ENCODE measurements at regions not wholly inside any gene's neighbourhood (a gene's known extent, or its start where the extent isn't known, plus 50 kb on each side); places are given as distances from the start of the nearest gene placed in this dataset.
A peak's percentile ranks its signal among the peaks of the same experiment; 100 is the strongest.

- in situ Hi-C loops (cut with MboI; ENCODE audit: low sequenced_read_pairs, unreplicated experiment) = no loop called here
- TF ChIP-seq, protein P1, sequence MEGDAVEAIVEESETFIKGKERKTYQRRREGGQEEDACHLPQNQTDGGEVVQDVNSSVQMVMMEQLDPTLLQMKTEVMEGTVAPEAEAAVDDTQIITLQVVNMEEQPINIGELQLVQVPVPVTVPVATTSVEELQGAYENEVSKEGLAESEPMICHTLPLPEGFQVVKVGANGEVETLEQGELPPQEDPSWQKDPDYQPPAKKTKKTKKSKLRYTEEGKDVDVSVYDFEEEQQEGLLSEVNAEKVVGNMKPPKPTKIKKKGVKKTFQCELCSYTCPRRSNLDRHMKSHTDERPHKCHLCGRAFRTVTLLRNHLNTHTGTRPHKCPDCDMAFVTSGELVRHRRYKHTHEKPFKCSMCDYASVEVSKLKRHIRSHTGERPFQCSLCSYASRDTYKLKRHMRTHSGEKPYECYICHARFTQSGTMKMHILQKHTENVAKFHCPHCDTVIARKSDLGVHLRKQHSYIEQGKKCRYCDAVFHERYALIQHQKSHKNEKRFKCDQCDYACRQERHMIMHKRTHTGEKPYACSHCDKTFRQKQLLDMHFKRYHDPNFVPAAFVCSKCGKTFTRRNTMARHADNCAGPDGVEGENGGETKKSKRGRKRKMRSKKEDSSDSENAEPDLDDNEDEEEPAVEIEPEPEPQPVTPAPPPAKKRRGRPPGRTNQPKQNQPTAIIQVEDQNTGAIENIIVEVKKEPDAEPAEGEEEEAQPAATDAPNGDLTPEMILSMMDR (IDR thresholded peaks at IDR 0.05; ENCODE audit: borderline replicate concordance, control extremely low read depth, extremely low read depth, insufficient read depth, missing control alignments) = peak; percentile 31
- DNase-seq (ENCODE audit: low spot score) = peak; percentile 7
These were observed 156.4 kb upstream of the FREM2 start for GRCh38 chr13:38530492-38530891.

GRCh38 chr13:38535261-38535660, 151.6 kb upstream of the FREM2 start:
- TF ChIP-seq, protein P1 (IDR thresholded peaks at IDR 0.05; ENCODE audit: borderline replicate concordance, control extremely low read depth, extremely low read depth, insufficient read depth, missing control alignments) = no peak
- in situ Hi-C loops (cut with MboI; ENCODE audit: low sequenced_read_pairs, unreplicated experiment) = no loop called here
- no peak for DNase-seq (ENCODE audit: low spot score)

DNA sequence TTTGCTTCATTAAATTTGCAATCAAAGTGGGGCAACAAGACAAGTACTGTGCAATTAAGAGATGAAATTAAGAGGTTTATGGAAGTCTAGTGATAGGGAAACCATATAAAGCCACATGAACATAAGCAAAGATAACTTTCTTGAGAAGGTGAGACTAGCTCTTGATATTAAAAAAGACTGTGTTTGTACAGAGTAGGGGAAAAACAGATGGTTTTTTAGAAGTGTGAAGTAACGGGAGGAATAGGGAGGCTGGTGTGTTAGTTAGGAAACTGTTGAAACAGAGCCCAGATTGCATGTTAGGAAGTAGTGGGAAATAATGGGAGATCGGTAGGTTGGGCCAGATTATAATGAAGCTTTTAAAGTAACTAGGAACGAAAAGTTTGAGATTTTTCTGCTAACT, 149.8 kb upstream of the FREM2 start:
- in situ Hi-C loops (cut with MboI; ENCODE audit: low sequenced_read_pairs, unreplicated experiment) = no loop called here
- TF ChIP-seq, protein P1 (IDR thresholded peaks at IDR 0.05; ENCODE audit: borderline replicate concordance, control extremely low read depth, extremely low read depth, insufficient read depth, missing control alignments) = no peak
- DNase-seq (ENCODE audit: low spot score) = no peak

- DNase-seq (ENCODE audit: low spot score) = no peak
- in situ Hi-C loops (cut with MboI; ENCODE audit: low sequenced_read_pairs, unreplicated experiment) = no loop called here
- TF ChIP-seq, protein P1 (IDR thresholded peaks at IDR 0.05; ENCODE audit: borderline replicate concordance, control extremely low read depth, extremely low read depth, insufficient read depth, missing control alignments) = no peak
These were observed 148.5 kb upstream of the FREM2 start for GRCh38 chr13:38538422-38538821.

DNA sequence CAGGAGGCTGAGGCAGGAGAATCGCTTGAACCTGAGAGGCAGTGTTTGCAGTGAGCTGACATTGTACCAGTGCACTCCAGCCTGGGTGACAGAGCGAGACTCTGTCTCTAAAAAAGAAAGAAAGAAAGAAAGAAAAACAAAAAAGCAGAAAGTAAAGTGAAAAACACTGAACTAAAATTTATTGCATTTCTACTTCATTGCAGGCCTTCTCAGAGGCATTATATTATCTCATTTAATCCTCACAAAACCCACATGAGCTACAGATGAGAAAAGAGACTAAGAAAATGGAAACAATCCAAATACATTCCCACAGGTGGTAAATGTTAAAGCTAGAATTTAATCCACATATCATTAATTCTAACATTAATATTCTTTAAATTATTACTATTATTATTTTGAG, 147.2 kb upstream of the FREM2 start:
- TF ChIP-seq, protein P1 (IDR thresholded peaks at IDR 0.05; ENCODE audit: borderline replicate concordance, control extremely low read depth, extremely low read depth, insufficient read depth, missing control alignments) = no peak
- in situ Hi-C loops (cut with MboI; ENCODE audit: low sequenced_read_pairs, unreplicated experiment) = no loop called here
- no peak for DNase-seq (ENCODE audit: low spot score)

GRCh38 chr13:38542601-38543000, 144.3 kb upstream of the FREM2 start:
- no peak for DNase-seq (ENCODE audit: low spot score)
- TF ChIP-seq, protein P1 (IDR thresholded peaks at IDR 0.05; ENCODE audit: borderline replicate concordance, control extremely low read depth, extremely low read depth, insufficient read depth, missing control alignments) = no peak
- in situ Hi-C loops (cut with MboI; ENCODE audit: low sequenced_read_pairs, unreplicated experiment) = no loop called here

- DNase-seq (ENCODE audit: low spot score) = no peak
- in situ Hi-C loops (cut with MboI; ENCODE audit: low sequenced_read_pairs, unreplicated experiment) = no loop called here
- TF ChIP-seq, protein P1 (IDR thresholded peaks at IDR 0.05; ENCODE audit: borderline replicate concordance, control extremely low read depth, extremely low read depth, insufficient read depth, missing control alignments) = no peak
These were observed 143.3 kb upstream of the FREM2 start for GRCh38 chr13:38543561-38543960.
